Stomach (tissue), 4 donors: ENCODE measurements at regions not wholly inside any gene's neighbourhood (a gene's known extent, or its start where the extent isn't known, plus 50 kb on each side); places are given as distances from the start of the nearest gene placed in this dataset.

Experiments
- CTCF ChIP-seq, 7 experiments: fragments of 450-650 bp in 4 of 7; fragments of 200-600 bp in 3 of 7; sonication (generic) in 3 of 7; IDR thresholded peaks; one replicate each; pipeline ENCODE4 v1.5.1; 2016 to 2019; ENCODE audit warnings: antibody characterized with exemption in 7 of 7, control low read depth in 2 of 7, mild to moderate bottlenecking in 1 of 7
- EP300 ChIP-seq: sonication (generic); formaldehyde crosslinking; IDR thresholded peaks from one replicate; pipeline ENCODE4 v1.6.1; 2017; ENCODE audit warnings: antibody characterized with exemption
- POLR2A ChIP-seq, 4 donors: fragments of 450-650 bp; IDR thresholded peaks; one replicate each; pipeline ENCODE4 v1.6.1; 2016; ENCODE audit warnings: antibody characterized with exemption in 4 of 4, control low read depth in 2 of 4, mild to moderate bottlenecking in 1 of 4, moderate library complexity in 1 of 4
- POLR2AphosphoS5 ChIP-seq, 3 donors: sonication (generic); formaldehyde crosslinking; IDR thresholded peaks; one replicate each; pipeline ENCODE4 v1.6.1; 2016; ENCODE audit warnings: antibody characterized with exemption in 3 of 3

- no peak for TF ChIP-seq CTCF (IDR thresholded peaks at IDR 0.05)
- TF ChIP-seq POLR2AphosphoS5 (IDR thresholded peaks at IDR 0.05) = no peak
- TF ChIP-seq POLR2A (IDR thresholded peaks at IDR 0.05) = no peak
- TF ChIP-seq EP300 = no peak
Measured at GRCh38 chr2:5379811-5380210, 312.4 kb upstream of the SOX11 start.
